DMS 273 (cell line): ENCODE measurements at regions not wholly inside any gene's neighbourhood (a gene's known extent, or its start where the extent isn't known, plus 50 kb on each side); places are given as distances from the start of the nearest gene placed in this dataset.
"Not testable (repeated sequence)": the region's sequence is repeated elsewhere in the genome, so short reads cannot be mapped to it uniquely, and the experiment has no call there.

Source experiments
- DNase-seq: peaks from one replicate; lab custom pipeline; 2025; ENCODE audit not compliant: unreplicated experiment; lab: John Stamatoyannopoulos, UW

DNA sequence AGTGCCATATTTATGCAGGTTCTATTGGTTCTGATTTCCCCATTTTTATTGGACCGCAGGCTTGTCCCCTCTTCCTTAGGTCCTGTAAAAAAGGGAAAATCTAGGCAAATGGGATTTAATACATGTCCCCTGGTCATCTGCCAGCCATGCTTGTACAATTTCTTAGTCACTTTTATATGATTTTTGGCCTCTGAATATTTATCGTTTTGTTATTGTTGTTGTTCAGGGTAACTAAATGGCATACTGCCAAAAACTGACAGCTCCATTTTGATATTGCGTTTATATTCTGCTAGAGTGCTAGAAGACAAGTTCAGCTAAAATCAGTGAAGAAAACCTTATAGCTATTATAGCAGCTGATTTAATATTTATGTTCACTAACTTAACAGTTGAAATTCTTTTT is 770.2 kb upstream of the FAM174A start:
- peak; percentile 8 for DNase-seq

DNA sequence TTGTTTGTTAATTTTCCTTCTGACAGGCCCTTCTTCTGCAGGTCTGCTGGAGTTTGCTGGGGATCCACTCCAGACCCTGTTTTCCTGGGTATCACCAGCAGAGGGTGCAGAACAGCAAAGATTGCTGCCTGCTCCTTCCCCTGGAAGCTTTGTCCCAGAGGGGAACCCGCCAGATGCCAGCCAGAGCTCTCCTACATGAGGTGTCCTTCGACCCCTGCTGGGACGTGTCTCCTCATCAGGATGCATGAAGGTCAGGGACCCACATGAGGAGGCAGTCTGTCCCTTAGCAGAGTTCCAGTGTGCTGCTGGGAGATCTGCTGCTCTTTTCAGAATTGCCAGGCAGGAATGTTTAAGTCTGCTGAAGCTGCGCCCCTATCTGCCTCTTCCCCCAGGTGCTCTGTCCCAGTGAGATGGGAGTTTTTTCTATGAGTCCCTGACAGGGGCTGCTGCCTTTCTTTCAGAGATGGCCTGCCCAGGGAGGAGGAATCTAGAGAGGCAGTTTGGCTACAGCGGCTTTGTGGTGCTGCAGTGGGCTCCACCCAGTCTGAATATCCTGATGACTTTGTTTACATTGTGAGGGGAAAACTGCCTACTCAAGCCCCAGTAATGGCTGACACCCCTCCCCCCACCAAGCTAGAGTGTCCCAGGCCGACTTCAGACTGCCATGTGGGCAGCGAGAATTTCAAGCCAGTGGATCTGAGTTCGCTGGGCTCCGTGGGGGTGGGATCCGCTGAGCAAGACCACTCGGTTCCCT is 772.0 kb upstream of the FAM174A start:
- no peak for DNase-seq

DNA sequence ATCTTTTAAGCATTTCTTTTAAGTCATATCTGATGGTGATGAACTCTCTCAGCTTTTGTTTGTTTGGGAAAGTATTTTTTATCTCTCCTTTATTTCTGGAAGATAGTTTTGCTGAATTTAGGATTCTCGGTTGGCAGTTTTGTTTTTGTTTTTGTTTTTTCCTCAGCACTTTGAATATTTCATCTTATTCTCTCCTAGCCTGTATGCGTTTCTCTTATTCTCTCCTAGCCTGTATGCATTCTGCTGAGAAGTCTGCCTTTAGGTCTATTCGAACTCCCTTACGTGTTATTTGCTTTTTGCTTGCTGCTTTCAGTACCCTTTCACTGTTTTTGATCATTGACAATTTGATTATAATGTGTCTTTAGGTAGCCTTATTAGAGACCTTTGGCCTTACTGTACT is 787.8 kb upstream of the FAM174A start:
- no peak for DNase-seq

DNA sequence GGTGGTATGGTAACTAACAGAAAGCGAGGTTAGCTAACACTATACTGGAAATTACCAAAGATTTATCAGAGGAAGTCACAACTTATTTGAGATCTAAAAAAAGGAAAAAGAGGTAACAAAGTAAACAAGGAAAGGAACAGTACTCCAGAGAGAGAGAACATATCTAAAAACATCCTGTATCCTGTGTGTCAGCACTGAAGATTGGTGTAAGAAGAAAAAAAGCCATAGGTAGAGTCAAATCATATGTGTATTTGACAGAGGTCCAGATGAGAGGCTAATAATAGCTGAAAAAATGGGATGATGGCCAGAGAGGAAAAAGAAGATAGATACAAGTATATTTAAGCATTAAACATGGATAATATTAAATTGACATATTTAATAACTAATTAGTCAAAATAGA is 802.0 kb upstream of the FAM174A start:
- not testable (repeated sequence) for DNase-seq

DNA sequence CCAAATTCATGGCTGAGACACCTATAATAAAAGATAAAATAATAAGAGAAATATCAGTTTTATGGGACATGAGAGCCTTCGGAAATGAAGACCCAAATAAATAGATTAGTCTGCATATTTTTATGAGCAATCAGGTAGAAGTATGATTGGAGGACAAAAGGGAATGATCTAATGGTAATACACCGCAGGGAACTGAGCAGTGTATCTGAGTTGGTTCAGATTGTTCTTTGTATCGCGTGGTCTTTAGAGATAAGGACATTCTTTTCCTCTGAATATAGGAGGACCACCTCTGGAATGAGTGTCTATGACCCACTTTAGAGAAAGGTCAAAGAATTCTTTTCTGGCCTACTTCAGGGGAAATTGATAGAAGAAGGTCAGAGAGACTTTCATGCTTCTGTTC is 801.8 kb upstream of the CHD1 start:
- not testable (repeated sequence) for DNase-seq

DNA sequence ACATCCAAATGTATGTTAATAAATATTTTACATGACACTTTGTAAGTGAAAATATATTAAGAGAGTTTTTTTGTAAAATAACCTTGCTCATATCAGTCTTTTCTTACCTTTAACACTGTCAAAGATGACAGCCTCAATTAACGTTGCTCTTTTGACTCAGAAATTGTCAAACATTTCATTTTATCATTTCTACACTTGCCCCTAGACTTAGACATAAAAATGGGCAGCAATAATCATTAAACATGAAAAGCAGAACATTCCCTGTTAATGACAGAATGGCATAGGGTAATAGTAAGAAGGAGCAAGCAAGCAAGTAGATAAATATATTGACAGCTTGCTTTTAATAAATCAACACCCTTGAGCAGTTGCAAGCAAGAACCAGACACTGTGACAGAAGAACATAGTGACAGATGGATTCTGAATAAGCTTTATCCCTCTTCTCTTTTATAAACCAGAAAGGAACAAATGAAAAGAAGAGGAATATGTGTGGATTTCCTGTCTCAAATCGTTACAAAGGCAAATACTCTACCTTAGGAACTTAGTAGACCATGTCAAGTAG is 796.0 kb upstream of the CHD1 start:
- DNase-seq, result no peak

DNA sequence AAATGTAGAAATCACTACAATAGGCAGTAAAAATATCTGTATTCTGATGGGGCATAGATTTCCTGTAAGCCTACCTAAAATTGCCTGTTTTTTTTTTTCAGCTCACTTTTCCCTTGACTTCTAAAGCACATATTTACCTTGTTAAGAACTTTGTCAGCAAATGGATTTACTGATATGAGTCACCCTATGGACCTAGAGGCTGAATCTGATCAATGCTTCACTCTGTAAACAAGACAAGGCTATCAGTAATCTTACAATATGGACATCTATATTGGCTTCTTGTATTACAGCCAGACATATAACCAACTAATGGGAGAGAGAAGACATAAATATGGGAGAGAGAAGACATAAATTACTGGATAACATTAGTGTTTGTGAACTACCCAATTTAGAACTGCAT is 792.7 kb upstream of the CHD1 start:
- no peak for DNase-seq

DNA sequence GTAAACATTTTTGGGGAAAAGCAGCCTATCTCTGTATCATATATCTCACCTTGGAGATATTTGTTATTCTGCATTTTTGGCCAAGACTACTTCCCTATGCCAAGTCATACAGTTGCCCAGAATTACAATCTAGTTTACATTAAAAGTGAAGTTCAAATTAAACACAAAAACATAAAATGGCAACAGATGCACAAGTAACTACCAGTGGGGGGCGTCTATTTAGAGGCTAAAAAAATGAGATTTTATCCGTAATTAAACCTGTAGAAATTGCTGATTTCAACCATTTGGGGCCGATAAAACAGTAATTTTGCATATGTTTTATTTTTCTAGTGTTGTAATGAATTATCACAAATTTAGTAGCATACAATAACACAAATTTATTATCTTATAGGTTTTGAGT is 787.1 kb upstream of the CHD1 start:
- DNase-seq, result no peak

DNA sequence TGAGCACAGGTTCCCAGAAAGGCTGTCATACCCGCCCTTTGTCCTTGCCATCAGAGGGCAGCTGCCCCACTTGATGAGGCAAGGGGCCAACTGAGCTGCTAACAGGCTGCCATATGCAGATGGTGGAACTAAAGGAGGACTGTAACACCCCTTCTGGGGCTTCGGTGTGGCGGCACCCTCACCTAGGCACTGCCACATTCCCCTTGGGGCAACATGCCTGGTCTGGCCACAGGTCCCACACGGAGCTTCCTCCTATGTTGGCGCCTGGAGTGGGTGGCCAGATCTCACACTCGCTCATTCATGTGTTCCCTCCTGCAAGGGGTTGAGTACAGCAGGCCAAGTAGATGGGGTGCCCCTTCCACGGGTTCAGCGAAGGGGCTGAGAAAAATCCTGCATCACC is 777.4 kb upstream of the CHD1 start:
- DNase-seq, result no peak

DNA sequence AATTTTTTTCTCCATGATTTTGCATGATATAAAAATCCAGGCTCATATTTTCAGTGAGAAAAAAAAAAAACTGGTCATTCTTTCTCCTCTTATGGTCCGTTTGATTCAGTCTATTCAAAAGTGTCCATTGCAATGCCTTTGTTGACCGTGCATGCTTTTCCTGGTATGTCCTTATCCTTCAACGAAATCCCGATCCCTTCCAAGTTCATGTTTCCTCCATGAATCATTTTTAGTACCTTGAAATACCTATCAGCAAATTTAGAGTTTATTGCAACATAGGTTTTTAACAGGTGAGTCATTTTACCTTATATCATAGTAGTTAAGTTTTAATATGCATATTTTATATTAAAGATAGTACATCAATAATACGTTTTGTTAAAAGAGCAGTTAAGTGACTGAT is 773.8 kb upstream of the CHD1 start:
- no peak for DNase-seq

DNA sequence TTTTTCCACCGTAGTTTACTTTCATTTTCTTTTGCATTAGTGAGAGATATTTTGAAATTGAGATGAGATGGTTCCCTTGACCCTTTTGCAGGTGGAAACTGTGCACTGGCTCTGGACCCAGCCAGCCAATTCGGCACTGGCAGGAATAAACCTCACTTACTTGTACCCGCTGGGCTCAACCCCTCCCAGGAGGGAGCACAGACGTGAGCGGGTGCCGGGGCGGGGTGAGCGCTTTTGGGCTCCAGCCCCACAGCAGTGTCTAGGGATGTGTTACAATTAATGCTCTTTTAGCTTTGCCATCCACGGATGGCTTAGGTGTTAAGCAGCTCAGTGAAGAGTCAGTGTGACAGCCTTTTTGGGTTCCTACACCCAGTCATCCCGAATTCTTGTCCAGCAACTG is 766.1 kb upstream of the CHD1 start:
- DNase-seq, result no peak

DNA sequence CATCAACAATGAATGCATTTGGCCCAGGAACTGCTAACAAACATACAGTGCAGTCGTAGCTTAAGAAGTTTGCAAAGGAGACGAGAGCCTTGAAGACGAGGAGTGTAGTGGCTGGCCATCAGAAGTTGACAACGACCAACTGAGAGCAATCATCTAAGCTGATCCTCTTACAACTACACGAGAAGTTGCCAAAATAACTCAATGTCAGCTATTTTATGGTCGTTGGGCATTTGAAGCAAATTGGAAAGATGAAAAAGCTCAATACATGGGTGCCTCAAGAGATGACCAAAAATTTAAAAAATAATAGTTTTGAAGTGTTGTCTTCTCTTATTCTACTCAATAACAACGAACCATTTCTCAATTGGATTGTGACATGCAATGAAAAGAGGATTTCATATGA is 757.7 kb upstream of the CHD1 start:
- no peak for DNase-seq

DNA sequence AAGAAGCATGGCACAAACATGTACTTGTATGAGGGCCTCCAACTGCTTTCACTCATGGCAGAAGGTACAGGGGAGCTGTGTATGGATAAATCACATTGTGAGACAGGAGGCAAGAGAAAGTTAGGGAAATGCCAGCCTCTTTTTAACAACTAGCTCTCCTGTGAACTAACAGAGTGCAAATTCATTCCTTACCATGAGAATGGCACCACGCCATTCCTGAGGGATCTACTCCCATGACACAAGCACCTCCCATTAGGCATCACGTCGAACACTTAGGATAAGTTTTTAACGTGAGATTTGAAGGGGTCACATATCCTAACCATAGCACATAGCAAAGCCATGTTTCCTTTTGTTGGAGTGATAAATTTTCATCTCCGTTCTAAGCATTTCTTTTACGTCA is 747.2 kb upstream of the CHD1 start:
- DNase-seq, result no peak

DNA sequence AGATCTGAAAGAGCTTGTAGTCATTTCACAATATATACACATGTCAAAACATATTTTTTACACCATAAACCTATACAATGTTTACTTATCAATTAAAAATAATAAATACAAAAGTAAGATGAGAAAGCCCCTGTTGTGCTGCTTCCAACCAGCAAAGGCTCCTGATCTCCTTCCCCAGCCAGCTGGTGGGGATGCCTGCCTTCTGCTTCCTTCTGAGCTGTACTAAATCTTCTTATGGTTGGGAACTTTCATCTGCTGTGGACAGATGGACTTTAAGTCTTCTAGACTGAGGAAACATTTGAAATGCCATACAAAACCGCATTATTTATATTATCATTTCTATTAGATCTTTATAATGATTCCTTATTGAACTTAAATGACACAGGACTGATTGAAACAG is 745.3 kb upstream of the CHD1 start:
- peak; percentile 52 for DNase-seq

DNA sequence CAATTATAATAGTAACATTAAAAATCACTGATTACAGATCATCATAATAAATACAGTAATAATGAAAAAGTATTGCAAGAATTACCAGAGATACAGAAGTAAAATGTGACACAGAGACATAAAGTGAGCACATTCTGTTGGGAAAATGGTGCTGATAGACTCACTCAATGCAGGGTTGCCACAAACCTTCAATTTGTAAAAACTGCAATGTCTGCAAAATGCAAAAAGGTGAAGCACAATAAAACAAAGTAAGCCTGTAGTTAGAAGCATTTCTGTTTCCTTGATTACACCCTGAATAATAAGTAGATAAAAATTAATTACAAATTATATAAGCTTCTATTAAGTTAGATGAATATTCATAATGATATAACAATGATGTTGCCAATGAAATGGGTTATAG is 736.2 kb upstream of the CHD1 start:
- DNase-seq, result no peak

DNA sequence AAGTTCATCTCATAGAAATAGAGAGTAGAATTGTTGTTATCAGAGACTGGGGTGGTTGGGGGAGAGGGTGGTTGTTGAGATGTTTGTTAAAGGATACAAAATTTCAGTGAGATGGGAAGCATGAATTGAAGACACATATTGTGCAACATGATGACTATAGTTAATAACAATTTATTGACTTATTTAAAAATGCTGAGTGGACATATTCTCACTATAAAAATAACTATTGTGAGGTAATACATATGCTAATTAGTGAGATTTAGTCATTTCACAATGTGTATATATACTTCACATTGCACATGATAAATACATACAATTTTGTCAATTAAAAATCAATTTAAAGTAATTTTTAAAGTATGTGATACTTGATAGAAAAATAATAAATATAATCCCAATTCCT is 722.5 kb upstream of the CHD1 start:
- no peak for DNase-seq

DNA sequence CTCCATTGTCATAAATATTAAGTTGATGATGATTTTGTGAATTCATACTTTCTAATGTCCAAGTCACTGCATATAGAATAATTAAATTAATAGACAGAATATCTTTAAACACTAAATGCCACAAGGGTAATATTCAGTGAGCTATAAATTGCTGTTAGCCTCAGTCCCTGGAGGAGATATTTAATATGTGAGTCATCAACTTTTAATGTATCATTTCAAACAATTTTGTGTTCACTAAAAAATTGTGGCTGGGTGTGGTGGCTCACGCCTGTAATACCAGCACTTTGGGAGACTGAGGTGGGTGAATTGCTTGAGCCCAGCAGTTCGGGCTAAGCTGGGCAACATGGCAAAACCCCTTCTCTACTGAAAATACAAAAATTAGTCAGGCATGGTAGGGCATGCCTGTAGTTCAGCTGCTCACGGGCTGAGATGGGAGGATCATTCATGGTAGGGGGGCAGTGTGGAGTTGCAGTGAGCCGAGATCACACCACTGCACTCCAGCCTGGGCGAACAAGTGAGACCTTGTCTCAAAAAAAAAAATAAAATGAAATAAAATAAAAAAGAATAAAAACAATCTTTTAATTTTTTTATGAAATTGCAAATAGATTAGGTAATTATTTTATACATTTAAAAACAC is 717.3 kb upstream of the CHD1 start:
- DNase-seq, result no peak

DNA sequence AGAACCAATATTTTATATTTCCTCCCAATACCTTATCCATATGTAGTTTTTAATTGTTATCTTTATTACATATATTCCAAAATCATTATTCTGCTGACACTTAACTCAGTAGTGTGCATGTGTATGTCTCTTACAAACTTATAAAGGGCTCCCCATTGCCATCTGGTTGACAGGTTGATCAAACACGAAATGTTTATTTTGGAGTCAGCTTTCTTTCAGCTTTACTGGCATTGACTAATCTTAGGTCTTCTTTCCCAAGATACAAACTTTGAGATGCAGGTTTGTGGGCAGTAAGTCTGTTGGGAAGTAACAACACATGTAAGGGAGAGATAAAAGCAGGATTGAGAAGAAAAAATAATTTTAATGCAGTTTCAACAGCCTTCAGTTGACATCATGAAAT is 716.0 kb upstream of the CHD1 start:
- DNase-seq, result peak; percentile 41

DNA sequence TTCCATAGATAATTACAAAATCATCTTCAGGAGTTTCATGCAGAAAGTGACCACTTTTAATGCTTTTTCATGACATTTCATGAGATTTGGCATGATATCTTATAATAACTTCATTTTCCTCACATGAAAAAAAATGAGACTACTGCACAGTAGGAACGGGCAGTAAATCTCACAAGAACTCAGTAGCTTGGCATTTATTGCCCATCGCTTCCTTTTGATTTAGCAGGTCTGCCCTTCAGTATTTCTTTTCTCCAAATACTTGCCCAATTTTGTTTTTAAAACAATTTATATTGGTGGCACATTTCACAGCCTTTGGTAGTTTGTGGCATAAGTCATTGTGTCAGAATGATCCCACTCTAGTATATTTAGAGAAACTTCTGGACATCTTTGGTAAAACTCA is 711.8 kb upstream of the CHD1 start:
- no peak for DNase-seq

DNA sequence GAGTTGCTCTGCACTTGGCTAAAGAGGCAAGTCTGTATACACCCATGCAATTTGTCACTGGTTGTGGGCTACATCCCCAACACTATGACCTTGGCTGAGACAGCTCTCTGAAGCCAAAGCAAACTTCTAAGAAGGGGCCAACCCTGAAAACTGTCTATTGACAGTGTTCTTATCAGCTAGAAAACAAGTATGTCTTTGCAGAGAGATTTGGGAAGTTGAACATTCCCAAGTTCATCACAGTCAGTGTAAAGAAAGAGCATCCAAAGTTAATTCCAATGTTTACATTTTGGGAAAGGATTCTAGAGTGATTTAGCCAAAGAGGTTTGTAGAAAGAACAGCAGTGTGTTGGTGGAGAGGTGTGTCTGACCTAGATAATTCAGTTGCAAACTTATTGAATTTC is 711.1 kb upstream of the CHD1 start:
- no peak for DNase-seq

DNA sequence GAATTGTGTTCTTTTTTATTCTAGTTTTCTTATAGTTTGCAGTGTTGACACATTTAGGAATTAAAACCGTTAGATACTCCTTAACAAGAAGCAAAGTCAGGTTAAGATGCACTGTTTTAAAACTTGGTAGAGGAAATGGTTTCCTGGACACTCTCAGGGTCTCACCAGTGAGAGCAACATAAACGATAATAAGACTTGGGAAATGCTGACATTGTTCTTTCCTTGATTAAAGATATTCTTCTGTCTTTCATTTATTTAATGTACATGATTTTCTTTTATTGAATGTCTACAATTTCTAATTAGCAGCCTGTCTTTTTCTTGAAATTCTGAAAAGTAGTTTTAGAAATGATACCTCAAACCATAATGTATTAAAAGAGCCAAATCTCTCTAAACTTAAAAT is 707.9 kb upstream of the CHD1 start:
- DNase-seq, result no peak

DNA sequence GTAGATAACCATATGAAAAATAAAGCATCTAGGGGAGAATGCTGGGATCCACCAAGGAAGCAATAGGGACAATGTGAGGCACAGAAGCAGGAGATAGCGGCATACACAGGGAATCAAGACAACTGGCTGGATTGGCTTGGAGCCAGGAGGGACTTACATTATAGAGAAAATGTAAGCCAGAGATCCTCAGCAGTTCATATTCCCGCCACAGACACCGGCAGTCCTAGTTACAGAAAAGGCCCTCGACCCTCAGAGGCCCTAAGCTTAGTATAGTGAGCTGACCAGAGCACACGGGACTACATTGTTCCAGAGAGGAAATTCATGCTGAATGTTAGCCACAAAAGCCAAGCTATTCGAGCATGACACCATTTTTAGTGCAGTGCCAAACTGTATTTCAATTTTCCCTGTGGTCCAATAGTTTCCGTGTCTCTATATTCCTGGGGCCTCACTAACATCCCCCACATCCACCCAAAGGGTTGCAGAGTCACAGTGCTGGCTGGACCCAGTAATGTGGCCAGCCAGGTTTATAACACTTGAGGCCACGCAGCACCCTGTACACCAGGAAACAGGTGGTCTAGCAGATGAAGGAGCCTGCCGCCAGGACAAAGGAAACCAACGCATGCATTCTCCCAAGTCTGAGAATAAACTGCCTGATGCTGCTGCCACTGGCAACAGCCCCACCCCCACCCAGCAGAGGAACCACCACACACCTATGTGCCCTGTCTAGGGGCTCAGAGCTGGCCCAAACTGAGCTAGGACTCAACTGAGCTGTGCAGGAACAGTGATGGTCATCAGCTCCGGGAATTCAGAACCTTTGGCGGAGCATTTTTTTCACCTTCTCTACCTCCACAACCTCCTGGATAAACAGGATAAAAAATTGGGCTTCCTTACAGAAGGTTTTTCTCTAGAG is 693.2 kb upstream of the CHD1 start:
- peak; percentile 39 for DNase-seq
